ENCODE measurements at regions not wholly inside any gene's neighbourhood (a gene's known extent, or its start where the extent isn't known, plus 50 kb on each side); places are given as distances from the start of the nearest gene placed in this dataset.

- Histone ChIP-seq H4K12ac (ENCODE audit: low read depth, low read length) (no peak overlapping the region), H2BK120ac (ENCODE audit: insufficient read depth, low read length, poor library complexity) (no peak overlapping the region), H3K4me1 (ENCODE audit: control insufficient read depth in 1 of 2, insufficient read depth in 2 of 2, low read length in 2 of 2) (no peaks in the 10 kb centered on the region), H3K36me3 (ENCODE audit: control insufficient read depth in 1 of 2, insufficient read depth in 2 of 2, low read length in 2 of 2) (no peaks in the 10 kb centered on the region), H2AFZ (ENCODE audit: insufficient read depth, low read length, poor library complexity) (no peak overlapping the region), H2BK5ac (ENCODE audit: low read depth, low read length, poor library complexity) (no peak overlapping the region), H3K79me2 (ENCODE audit: control insufficient read depth, insufficient read depth, low read length, poor library complexity) (no peaks in the 10 kb centered on the region), H3K14ac (ENCODE audit: low read length) (no peak overlapping the region), H3K4ac (ENCODE audit: low read depth, low read length) (no peak overlapping the region), H3K4me3 (ENCODE audit: low read depth, low read length) (no peak overlapping the region), H4K8ac (ENCODE audit: low read depth, low read length) (no peak overlapping the region), H3K18ac (ENCODE audit: low read length) (no peak overlapping the region), H3K9me3 (ENCODE audit: insufficient read depth, low read depth, low read length) (no peaks in the 10 kb centered on the region), H3K4me2 (ENCODE audit: low read length) (no peak overlapping the region), H2BK12ac (ENCODE audit: low read length) (no peak overlapping the region), H4K91ac (ENCODE audit: low read depth, low read length) (no peak overlapping the region), H3K27ac (ENCODE audit: low read depth, low read length) (no peak overlapping the region), H3K23ac (ENCODE audit: low read length) (no peak overlapping the region), H3K9ac (ENCODE audit: low read length) (no peak overlapping the region), H3K27me3 (ENCODE audit: insufficient read depth, low read length) (no peaks in the 10 kb centered on the region), H3K79me1 (ENCODE audit: low read length) (no peaks in the 10 kb centered on the region), H2AK5ac (ENCODE audit: low read length) (no peak overlapping the region)
- no CpG with 5 or more reads among the region's 3 CpGs for WGBS (ENCODE audit: extremely low coverage, insufficient coverage, insufficient read length)
- no peak for DNase-seq
These were observed 191.7 kb downstream of the RASSF9 start for GRCh38 chr12:85644508-85644907.

GRCh38 chr12:85653731-85654455 lies 182.3 kb downstream of the RASSF9 start:
- Histone ChIP-seq H2AFZ (ENCODE audit: insufficient read depth, low read length, poor library complexity) (no peak overlapping the region), H3K4me3 (ENCODE audit: low read depth, low read length) (no peak overlapping the region), H4K91ac (ENCODE audit: low read depth, low read length) (no peak overlapping the region), H3K4me1 (ENCODE audit: control insufficient read depth in 1 of 2, insufficient read depth in 2 of 2, low read length in 2 of 2) (no peaks in the 10 kb centered on the region), H2AK5ac (ENCODE audit: low read length) (no peak overlapping the region), H3K9me3 (ENCODE audit: insufficient read depth, low read depth, low read length) (peaks cover 3% of the 10 kb centered on the region), H2BK120ac (ENCODE audit: insufficient read depth, low read length, poor library complexity) (no peak overlapping the region), H3K27ac (ENCODE audit: low read depth, low read length) (no peak overlapping the region), H3K36me3 (ENCODE audit: control insufficient read depth in 1 of 2, insufficient read depth in 2 of 2, low read length in 2 of 2) (no peaks in the 10 kb centered on the region), H3K27me3 (ENCODE audit: insufficient read depth, low read length) (no peaks in the 10 kb centered on the region), H3K79me1 (ENCODE audit: low read length) (no peaks in the 10 kb centered on the region), H3K4ac (ENCODE audit: low read depth, low read length) (no peak overlapping the region), H4K8ac (ENCODE audit: low read depth, low read length) (no peak overlapping the region), H3K18ac (ENCODE audit: low read length) (no peak overlapping the region), H3K79me2 (ENCODE audit: control insufficient read depth, insufficient read depth, low read length, poor library complexity) (no peaks in the 10 kb centered on the region), H4K12ac (ENCODE audit: low read depth, low read length) (no peak overlapping the region), H3K23ac (ENCODE audit: low read length) (no peak overlapping the region), H2BK12ac (ENCODE audit: low read length) (no peak overlapping the region), H3K14ac (ENCODE audit: low read length) (no peak overlapping the region), H3K4me2 (ENCODE audit: low read length) (no peak overlapping the region), H3K9ac (ENCODE audit: low read length) (no peak overlapping the region), H2BK5ac (ENCODE audit: low read depth, low read length, poor library complexity) (no peak overlapping the region)
- DNase-seq: no peak

GRCh38 chr12:85654456-85654840 lies 181.8 kb downstream of the RASSF9 start:
- Histone ChIP-seq H2BK120ac (ENCODE audit: insufficient read depth, low read length, poor library complexity) (no peak overlapping the region), H2AFZ (ENCODE audit: insufficient read depth, low read length, poor library complexity) (no peak overlapping the region), H2AK5ac (ENCODE audit: low read length) (no peak overlapping the region), H4K91ac (ENCODE audit: low read depth, low read length) (no peak overlapping the region), H3K14ac (ENCODE audit: low read length) (no peak overlapping the region), H3K4ac (ENCODE audit: low read depth, low read length) (no peak overlapping the region), H2BK5ac (ENCODE audit: low read depth, low read length, poor library complexity) (no peak overlapping the region), H3K23ac (ENCODE audit: low read length) (no peak overlapping the region), H3K79me2 (ENCODE audit: control insufficient read depth, insufficient read depth, low read length, poor library complexity) (no peaks in the 10 kb centered on the region), H3K4me1 (ENCODE audit: control insufficient read depth in 1 of 2, insufficient read depth in 2 of 2, low read length in 2 of 2) (no peaks in the 10 kb centered on the region), H4K12ac (ENCODE audit: low read depth, low read length) (no peak overlapping the region), H3K36me3 (ENCODE audit: control insufficient read depth in 1 of 2, insufficient read depth in 2 of 2, low read length in 2 of 2) (no peaks in the 10 kb centered on the region), H3K27me3 (ENCODE audit: insufficient read depth, low read length) (no peaks in the 10 kb centered on the region), H4K8ac (ENCODE audit: low read depth, low read length) (no peak overlapping the region), H3K4me3 (ENCODE audit: low read depth, low read length) (no peak overlapping the region), H3K9ac (ENCODE audit: low read length) (no peak overlapping the region), H3K4me2 (ENCODE audit: low read length) (no peak overlapping the region), H3K18ac (ENCODE audit: low read length) (no peak overlapping the region), H3K79me1 (ENCODE audit: low read length) (no peaks in the 10 kb centered on the region), H3K9me3 (ENCODE audit: insufficient read depth, low read depth, low read length) (peaks cover 3% of the 10 kb centered on the region), H2BK12ac (ENCODE audit: low read length) (no peak overlapping the region), H3K27ac (ENCODE audit: low read depth, low read length) (no peak overlapping the region)
- DNase-seq: no peak
- no CpG with 5 or more reads among the region's 3 CpGs for WGBS (ENCODE audit: extremely low coverage, insufficient coverage, insufficient read length)

DNA sequence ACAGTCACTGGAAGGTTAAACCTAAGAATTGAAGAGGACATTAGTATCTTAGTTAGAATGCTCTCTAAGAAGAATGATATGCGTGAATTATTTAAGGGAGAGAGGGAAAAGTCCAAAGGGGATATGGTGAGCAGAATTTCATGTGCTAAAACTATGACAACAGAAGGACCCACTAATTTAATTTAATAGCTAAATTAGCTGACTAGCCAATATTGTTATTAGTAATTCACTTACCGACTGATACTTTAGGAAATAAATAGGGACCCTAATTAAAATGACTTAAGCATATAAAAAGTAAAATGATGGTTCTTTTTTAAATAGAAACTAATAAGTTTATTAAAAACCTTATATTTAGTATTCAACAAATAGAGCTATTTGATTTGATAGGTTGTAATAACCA lies 179.6 kb downstream of the RASSF9 start:
- Histone ChIP-seq H3K4me1 (ENCODE audit: control insufficient read depth in 1 of 2, insufficient read depth in 2 of 2, low read length in 2 of 2) (no peaks in the 10 kb centered on the region), H3K79me2 (ENCODE audit: control insufficient read depth, insufficient read depth, low read length, poor library complexity) (no peaks in the 10 kb centered on the region), H2AFZ (ENCODE audit: insufficient read depth, low read length, poor library complexity) (no peak overlapping the region), H3K27ac (ENCODE audit: low read depth, low read length) (no peak overlapping the region), H3K4me3 (ENCODE audit: low read depth, low read length) (no peak overlapping the region), H3K79me1 (ENCODE audit: low read length) (no peaks in the 10 kb centered on the region), H3K9ac (ENCODE audit: low read length) (no peak overlapping the region), H3K4ac (ENCODE audit: low read depth, low read length) (no peak overlapping the region), H3K36me3 (ENCODE audit: control insufficient read depth in 1 of 2, insufficient read depth in 2 of 2, low read length in 2 of 2) (no peaks in the 10 kb centered on the region), H4K91ac (ENCODE audit: low read depth, low read length) (no peak overlapping the region), H2BK12ac (ENCODE audit: low read length) (no peak overlapping the region), H3K27me3 (ENCODE audit: insufficient read depth, low read length) (no peaks in the 10 kb centered on the region), H3K18ac (ENCODE audit: low read length) (no peak overlapping the region), H3K14ac (ENCODE audit: low read length) (no peak overlapping the region), H3K9me3 (ENCODE audit: insufficient read depth, low read depth, low read length) (peaks cover 6% of the 10 kb centered on the region), H2BK120ac (ENCODE audit: insufficient read depth, low read length, poor library complexity) (no peak overlapping the region), H2AK5ac (ENCODE audit: low read length) (no peak overlapping the region), H4K8ac (ENCODE audit: low read depth, low read length) (no peak overlapping the region), H3K4me2 (ENCODE audit: low read length) (no peak overlapping the region), H3K23ac (ENCODE audit: low read length) (no peak overlapping the region), H2BK5ac (ENCODE audit: low read depth, low read length, poor library complexity) (no peak overlapping the region), H4K12ac (ENCODE audit: low read depth, low read length) (no peak overlapping the region)
- 100% methylated on average over 1 of the region's 2 CpGs for WGBS (ENCODE audit: extremely low coverage, insufficient coverage, insufficient read length)
- DNase-seq: no peak
